Activated CD4-positive, alpha-beta memory T cell treated with anti-CD3 and anti-CD28 coated beads, Interleukin-2, amount 10 ng/mL, durations not matched to agents 7 days and 5 days (primary cell): ENCODE measurements at regions not wholly inside any gene's neighbourhood (a gene's known extent, or its start where the extent isn't known, plus 50 kb on each side); places are given as distances from the start of the nearest gene placed in this dataset.
"Not testable (repeated sequence)": the region's sequence is repeated elsewhere in the genome, so short reads cannot be mapped to it uniquely, and the experiment has no call there.

ENCODE experiments used
- CTCF ChIA-PET: fragments of 350-600 bp; sonication (Branson Sonifier 250); formaldehyde crosslinking; loops from one replicate; lab custom pipeline; 2021; ENCODE audit warnings: antibody characterized with exemption, inconsistent platforms; lab: Charles Lee
- POLR2A ChIA-PET: fragments of 350-600 bp; sonication (Branson Sonifier 250); formaldehyde crosslinking; loops from one replicate; lab custom pipeline; 2021; ENCODE audit warnings: antibody characterized with exemption; lab: Charles Lee
- DNase-seq: peaks from one replicate; pipeline ENCODE4 v3.0.0-alpha.2; 2020
- H3K27ac Mint-ChIP-seq: one replicate; pipeline ENCODE4 v1.8.0; 2021; ENCODE audit warnings: mild to moderate bottlenecking, mixed read lengths
- H3K27me3 Mint-ChIP-seq: one replicate; pipeline ENCODE4 v1.8.0; 2021; ENCODE audit warnings: mixed read lengths
- H3K36me3 Mint-ChIP-seq: one replicate; pipeline ENCODE4 v1.8.0; 2021; ENCODE audit warnings: low read depth, mixed read lengths
- H3K4me1 Mint-ChIP-seq: one replicate; pipeline ENCODE4 v1.8.0; 2021; ENCODE audit warnings: mixed read lengths
- H3K4me3 Mint-ChIP-seq: one replicate; pipeline ENCODE4 v1.8.0; 2021; ENCODE audit warnings: mild to moderate bottlenecking, mixed read lengths
- H3K9me3 Mint-ChIP-seq: one replicate; pipeline ENCODE4 v1.8.0; 2021; ENCODE audit warnings: mixed read lengths

DNA sequence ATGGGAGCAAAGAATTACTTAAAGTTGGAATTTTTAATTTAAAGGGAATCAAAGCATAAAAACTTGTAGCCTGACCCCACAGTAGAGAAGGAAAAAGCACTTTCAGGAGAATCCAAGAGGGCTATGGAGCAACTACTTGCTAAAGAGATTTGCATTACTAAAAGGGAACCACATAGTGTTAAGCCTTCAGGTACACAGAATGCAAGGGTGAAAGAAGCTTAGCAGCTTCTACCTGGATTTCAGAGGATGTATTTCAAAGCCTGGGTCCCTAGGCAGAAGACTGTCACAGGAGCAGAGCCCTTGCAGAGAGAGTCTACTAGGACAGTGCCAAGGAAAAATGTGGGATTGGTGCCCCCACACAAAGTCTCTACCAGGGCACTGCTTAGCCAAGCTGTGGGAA lies 575.0 kb downstream of the GBE1 start:
- ChIA-PET CTCF (no interaction called here), POLR2A (no interaction called here)
- Mint-ChIP-seq H3K27me3 (no peaks in the 10 kb centered on the region), H3K9me3 (peaks cover 22% of the 10 kb centered on the region), H3K27ac (no peak overlapping the region), H3K4me1 (no peaks in the 10 kb centered on the region), H3K36me3 (no peaks in the 10 kb centered on the region), H3K4me3 (no peak overlapping the region)
- no peak for DNase-seq

DNA sequence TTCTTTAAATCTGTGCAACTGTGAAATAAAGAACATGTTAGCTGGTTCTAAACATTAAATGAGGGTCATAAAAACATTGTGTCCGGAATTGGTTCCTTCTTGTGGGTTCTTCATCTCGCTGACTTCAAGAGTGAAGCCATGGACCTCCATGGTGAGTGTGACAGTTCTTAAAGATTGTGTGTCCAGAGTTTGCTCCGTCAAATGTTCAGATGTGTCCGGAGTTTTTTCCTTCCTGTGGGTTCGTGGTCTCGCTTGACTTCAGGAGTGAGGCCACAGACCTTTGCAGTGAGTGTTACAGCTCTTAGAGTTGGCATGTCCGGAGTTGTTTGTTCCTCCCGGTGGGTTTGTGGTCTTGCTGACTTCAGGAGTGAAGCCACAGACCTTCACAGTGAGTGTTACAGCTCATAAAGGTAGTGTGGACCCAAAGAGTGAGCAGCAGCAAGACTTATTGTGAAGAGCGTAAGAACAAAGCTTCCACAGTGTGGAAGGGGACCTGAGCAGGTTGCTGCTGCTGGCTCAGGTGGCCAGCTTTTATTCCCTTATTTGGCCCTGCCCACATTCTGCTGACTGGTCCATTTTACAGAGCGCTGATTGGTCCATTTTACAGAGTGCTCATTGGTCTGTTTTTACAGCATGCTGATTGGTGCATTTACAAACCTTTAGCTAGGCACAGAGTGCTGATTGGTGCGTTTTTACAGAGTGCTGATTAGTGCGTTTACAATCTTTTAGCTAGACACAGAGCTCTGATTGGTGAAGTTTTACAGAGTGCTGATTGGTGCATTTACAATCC lies 579.2 kb downstream of the GBE1 start:
- H3K27me3 Mint-ChIP-seq, DNase-seq, H3K4me1 Mint-ChIP-seq, H3K4me3 Mint-ChIP-seq, CTCF ChIA-PET, H3K36me3 Mint-ChIP-seq, POLR2A ChIA-PET, H3K27ac Mint-ChIP-seq: not testable (repeated sequence)
- peaks cover 23% of the 10 kb centered on the region for H3K9me3 Mint-ChIP-seq

- ChIA-PET POLR2A (no interaction called here), CTCF (no interaction called here)
- DNase-seq = no peak
- H3K4me1 Mint-ChIP-seq = no peaks in the 10 kb centered on the region
- no peaks in the 10 kb centered on the region for H3K36me3 Mint-ChIP-seq
- H3K9me3 Mint-ChIP-seq = peaks cover 4% of the 10 kb centered on the region
- no peak overlapping the region for H3K27ac Mint-ChIP-seq
- H3K27me3 Mint-ChIP-seq = no peaks in the 10 kb centered on the region
- no peak overlapping the region for H3K4me3 Mint-ChIP-seq
These were observed 587.9 kb downstream of the GBE1 start for GRCh38 chr3:81173514-81173913.

DNA sequence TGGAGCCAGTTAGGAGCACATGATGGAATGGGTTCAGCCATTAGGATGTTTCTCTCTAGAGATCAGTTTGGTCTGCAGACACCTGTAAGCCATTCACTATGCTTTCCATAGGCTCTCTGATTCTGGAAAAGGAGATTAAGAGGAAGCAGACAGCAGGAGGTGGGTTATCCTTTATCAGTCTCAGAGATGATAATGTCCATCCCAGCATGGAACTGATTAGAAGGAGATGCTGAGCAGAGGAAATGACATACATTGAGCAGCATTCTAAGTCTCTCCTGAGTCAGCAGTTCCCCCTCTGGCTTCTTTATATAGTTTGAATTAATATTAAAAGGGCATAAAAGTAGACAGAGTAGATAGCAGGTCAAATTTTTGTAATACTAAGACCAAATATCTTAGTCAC lies 591.1 kb downstream of the GBE1 start:
- no peak for DNase-seq
- no peak overlapping the region for H3K27ac Mint-ChIP-seq
- no peaks in the 10 kb centered on the region for H3K27me3 Mint-ChIP-seq
- H3K4me3 Mint-ChIP-seq = no peak overlapping the region
- POLR2A ChIA-PET = no interaction called here
- CTCF ChIA-PET = no interaction called here
- no peaks in the 10 kb centered on the region for H3K4me1 Mint-ChIP-seq
- peaks cover 4% of the 10 kb centered on the region for H3K9me3 Mint-ChIP-seq
- H3K36me3 Mint-ChIP-seq = no peaks in the 10 kb centered on the region

- POLR2A ChIA-PET = interaction anchor here (0.5 kb wide), 1 partner anchor 11 kb away, joined by 3 read pairs; no protein-coding TSS in a partner anchor
- H3K4me3 Mint-ChIP-seq = no peak overlapping the region
These were observed 596.6 kb downstream of the GBE1 start for GRCh38 chr3:81164806-81165205.

GRCh38 chr3:81161851-81162250 lies 599.6 kb downstream of the GBE1 start:
- Mint-ChIP-seq H3K27ac (no peak overlapping the region), H3K4me1 (no peaks in the 10 kb centered on the region), H3K9me3 (peaks cover 2% of the 10 kb centered on the region), H3K4me3 (no peak overlapping the region), H3K36me3 (no peaks in the 10 kb centered on the region), H3K27me3 (no peaks in the 10 kb centered on the region)
- DNase-seq = no peak
- ChIA-PET POLR2A (no interaction called here), CTCF (no interaction called here)

More at GRCh38 chr3:81164806-81165205, 596.6 kb downstream of the GBE1 start:
- Mint-ChIP-seq H3K27ac (no peak overlapping the region), H3K9me3 (no peaks in the 10 kb centered on the region), H3K36me3 (no peaks in the 10 kb centered on the region), H3K4me1 (no peaks in the 10 kb centered on the region), H3K27me3 (no peaks in the 10 kb centered on the region)
- CTCF ChIA-PET = no interaction called here
- DNase-seq = no peak

DNA sequence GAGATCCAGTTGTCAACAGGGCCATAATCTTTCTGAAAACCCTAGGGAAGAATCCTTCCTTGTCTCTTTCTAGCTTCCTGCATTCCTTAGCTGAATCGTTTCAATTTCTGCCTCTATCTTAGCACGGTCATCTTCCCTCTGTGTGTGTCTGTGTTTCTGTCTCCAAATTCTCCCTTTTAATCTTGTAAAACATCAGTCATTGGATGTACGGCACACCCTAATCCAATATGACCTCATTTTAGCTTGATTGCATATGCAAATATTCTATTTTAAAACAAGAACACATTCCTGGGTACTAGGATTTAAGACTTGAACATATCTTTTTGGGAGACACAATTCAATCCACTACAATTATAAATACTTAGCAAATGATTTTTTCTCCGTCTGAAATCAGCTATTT lies 600.3 kb downstream of the GBE1 start:
- no peak for DNase-seq
- Mint-ChIP-seq H3K4me3 (no peak overlapping the region), H3K36me3 (no peaks in the 10 kb centered on the region), H3K4me1 (no peaks in the 10 kb centered on the region), H3K27me3 (no peaks in the 10 kb centered on the region), H3K27ac (no peak overlapping the region), H3K9me3 (peaks cover 8% of the 10 kb centered on the region)
- ChIA-PET CTCF (no interaction called here), POLR2A (no interaction called here)

DNA sequence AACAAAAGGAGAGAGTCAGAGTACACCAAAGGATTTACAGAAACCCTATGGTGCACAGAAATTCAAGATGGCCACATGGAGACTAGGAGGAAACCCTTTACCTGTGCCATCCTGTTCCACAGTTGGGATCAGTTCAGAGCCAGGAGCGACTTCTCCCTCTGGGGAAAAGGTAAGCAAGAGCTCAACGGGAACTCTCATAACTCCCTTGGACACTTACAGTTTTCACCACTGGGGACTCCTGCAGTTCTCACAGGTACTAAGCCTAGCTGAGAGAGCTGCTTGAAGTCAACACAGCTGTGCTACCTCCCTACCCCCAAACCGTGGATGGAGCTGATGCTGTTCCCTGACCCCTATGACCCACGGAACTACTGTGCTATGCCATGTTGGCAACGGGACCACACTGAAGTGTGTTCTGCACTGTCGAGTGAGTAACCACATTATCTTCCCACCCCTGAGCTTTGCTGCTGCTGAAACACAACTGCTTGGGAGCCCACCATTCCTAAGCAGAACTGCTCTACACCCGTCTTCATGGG lies 606.8 kb downstream of the GBE1 start:
- POLR2A ChIA-PET = interaction anchor here (0.6 kb wide), 1 partner anchor 10 kb away, joined by 3 read pairs; no protein-coding TSS in a partner anchor
- H3K36me3 Mint-ChIP-seq = no peaks in the 10 kb centered on the region

DNA sequence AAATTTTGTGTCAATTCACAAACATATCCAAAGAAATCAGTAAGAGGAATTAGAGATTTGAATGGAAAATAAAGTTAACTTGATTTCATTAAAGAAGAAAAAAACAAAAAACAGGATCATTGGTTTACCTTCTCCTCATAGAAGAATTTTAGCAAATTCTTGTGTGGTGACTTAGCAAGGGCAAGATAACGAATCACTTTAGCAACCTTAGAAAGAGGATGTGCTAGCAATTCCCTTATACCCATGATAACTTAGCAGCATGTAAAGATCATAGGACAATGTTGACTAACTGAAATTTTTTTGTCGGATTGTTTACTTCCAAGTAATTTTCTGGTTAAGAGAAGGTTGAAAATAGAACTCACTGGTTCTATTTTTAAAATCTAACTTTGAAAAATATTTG lies 609.3 kb downstream of the GBE1 start:
- no peak overlapping the region for H3K4me3 Mint-ChIP-seq
- H3K36me3 Mint-ChIP-seq = no peaks in the 10 kb centered on the region
- H3K27me3 Mint-ChIP-seq = no peaks in the 10 kb centered on the region
- CTCF ChIA-PET = no interaction called here
- H3K9me3 Mint-ChIP-seq = peaks cover 9% of the 10 kb centered on the region
- POLR2A ChIA-PET = no interaction called here
- H3K27ac Mint-ChIP-seq = no peak overlapping the region
- no peaks in the 10 kb centered on the region for H3K4me1 Mint-ChIP-seq
- no peak for DNase-seq

More for the DNA sequence above, 606.8 kb downstream of the GBE1 start:
- Mint-ChIP-seq H3K9me3 (peaks cover 11% of the 10 kb centered on the region), H3K27me3 (no peaks in the 10 kb centered on the region), H3K4me1 (no peaks in the 10 kb centered on the region), H3K27ac (no peak overlapping the region), H3K4me3 (no peak overlapping the region)
- DNase-seq = no peak
- CTCF ChIA-PET = no interaction called here

DNA sequence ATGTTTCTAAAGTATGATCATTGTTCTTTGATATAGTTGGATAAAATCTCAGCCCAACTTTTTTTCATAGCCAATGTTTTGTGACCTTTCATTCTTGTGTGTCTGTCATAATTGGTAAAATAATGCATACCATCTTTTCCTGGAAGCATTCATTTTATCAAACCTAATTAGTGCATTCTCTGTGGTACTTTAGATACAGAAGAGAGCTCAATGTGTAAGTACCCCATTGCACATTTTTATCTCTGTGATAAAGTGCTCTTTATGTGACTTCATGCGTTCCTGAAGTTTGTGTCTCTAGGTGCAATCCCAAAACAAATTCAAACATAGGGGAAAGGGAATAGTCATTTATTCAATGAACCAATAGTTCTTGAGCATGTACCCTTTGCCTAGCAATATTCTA lies 628.5 kb downstream of the GBE1 start:
- CTCF ChIA-PET = no interaction called here
- Mint-ChIP-seq H3K4me1 (no peaks in the 10 kb centered on the region), H3K27ac (no peak overlapping the region), H3K27me3 (no peaks in the 10 kb centered on the region), H3K9me3 (peaks cover 2% of the 10 kb centered on the region), H3K36me3 (no peaks in the 10 kb centered on the region), H3K4me3 (no peak overlapping the region)
- no peak for DNase-seq
- POLR2A ChIA-PET = no interaction called here

DNA sequence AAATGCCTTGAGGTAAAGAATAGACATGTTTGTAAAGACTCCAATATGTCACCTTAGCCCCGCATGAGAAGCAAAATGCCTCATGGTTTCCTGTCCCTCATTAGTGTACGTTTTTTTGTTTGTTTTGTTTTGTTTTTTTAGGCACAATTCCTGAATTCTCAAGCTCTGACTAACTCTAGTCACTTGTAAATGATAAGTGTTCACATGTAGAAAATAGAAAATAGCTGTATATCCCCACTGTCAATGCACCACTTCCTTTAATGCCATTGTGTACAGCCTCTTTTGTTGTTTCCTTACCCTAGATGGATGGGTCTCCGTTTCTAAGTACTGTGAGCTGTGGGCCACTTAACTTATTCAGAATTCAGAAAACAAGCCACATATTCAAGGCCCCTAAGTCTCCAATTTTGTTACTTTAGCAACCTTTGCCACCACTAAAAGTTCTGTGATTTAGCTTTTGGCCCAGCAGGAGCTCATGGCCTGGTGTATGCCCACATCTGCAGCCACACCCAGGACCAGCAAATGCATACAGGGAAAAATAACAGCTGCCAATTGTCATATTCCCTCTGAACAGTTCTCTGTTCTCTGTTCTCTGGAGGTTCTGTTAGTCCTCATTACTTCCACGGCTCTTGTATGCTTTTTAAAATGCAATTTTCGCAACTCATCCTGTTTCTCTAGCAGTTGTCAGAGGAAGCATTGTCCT lies 655.5 kb downstream of the GBE1 start:
- DNase-seq = no peak
- ChIA-PET POLR2A (no interaction called here), CTCF (no interaction called here)
- peaks cover 3% of the 10 kb centered on the region for H3K9me3 Mint-ChIP-seq
- H3K4me3 Mint-ChIP-seq = no peak overlapping the region
- no peaks in the 10 kb centered on the region for H3K27me3 Mint-ChIP-seq
- no peaks in the 10 kb centered on the region for H3K4me1 Mint-ChIP-seq
- no peak overlapping the region for H3K27ac Mint-ChIP-seq
- H3K36me3 Mint-ChIP-seq = no peaks in the 10 kb centered on the region

GRCh38 chr3:81105206-81105605 lies 656.2 kb downstream of the GBE1 start:
- Mint-ChIP-seq H3K4me3 (no peak overlapping the region), H3K9me3 (peaks cover 3% of the 10 kb centered on the region), H3K27me3 (no peaks in the 10 kb centered on the region), H3K4me1 (no peaks in the 10 kb centered on the region), H3K36me3 (no peaks in the 10 kb centered on the region), H3K27ac (no peak overlapping the region)
- POLR2A ChIA-PET = no interaction called here
- no peak for DNase-seq
- CTCF ChIA-PET = no interaction called here

GRCh38 chr3:81097889-81098288 lies 663.6 kb downstream of the GBE1 start:
- Mint-ChIP-seq H3K4me3 (no peak overlapping the region), H3K27ac (no peak overlapping the region), H3K4me1 (no peaks in the 10 kb centered on the region), H3K9me3 (no peaks in the 10 kb centered on the region), H3K27me3 (no peaks in the 10 kb centered on the region), H3K36me3 (no peaks in the 10 kb centered on the region)
- no peak for DNase-seq
- CTCF ChIA-PET = no interaction called here
- POLR2A ChIA-PET = no interaction called here
